Nephron (organoid): ENCODE measurements at regions not wholly inside any gene's neighbourhood (a gene's known extent, or its start where the extent isn't known, plus 50 kb on each side); places are given as distances from the start of the nearest gene placed in this dataset.
A peak's percentile ranks its signal among the peaks of the same experiment; 100 is the strongest.

Experiments used
- H3K27ac Mint-ChIP-seq, 3 experiments: 2 replicates each; pipeline ENCODE4 v1.8.0; 2020; ENCODE audit warnings: mixed read lengths in 3 of 3, mild to moderate bottlenecking in 2 of 3, moderate library complexity in 1 of 3
- H3K27me3 Mint-ChIP-seq: 2 replicates; pipeline ENCODE4 v1.8.0; 2021; ENCODE audit warnings: low read depth, mild to moderate bottlenecking, moderate library complexity, mixed read lengths
- H3K36me3 Mint-ChIP-seq: 2 replicates; pipeline ENCODE4 v1.8.0; 2020; ENCODE audit warnings: low read depth, mixed read lengths
- H3K4me1 Mint-ChIP-seq: 2 replicates; pipeline ENCODE4 v1.8.0; 2020; ENCODE audit warnings: mixed read lengths
- H3K4me3 Mint-ChIP-seq, 3 experiments: 2 replicates each; pipeline ENCODE4 v1.8.0; 2020; ENCODE audit warnings: mild to moderate bottlenecking in 3 of 3, mixed read lengths in 3 of 3, moderate library complexity in 2 of 3
- H3K9me3 Mint-ChIP-seq: 2 replicates; pipeline ENCODE4 v1.8.0; 2020; ENCODE audit warnings: mixed read lengths
- TF ChIP-seq, protein P1 (sequence below), 3 experiments: fragments of 200-600 bp; sonication (generic); IDR thresholded peaks; one replicate each; pipeline ENCODE4 v1.5.0; 2021; ENCODE audit warnings: antibody characterized with exemption in 3 of 3; ENCODE audit not compliant: unreplicated experiment in 3 of 3

DNA sequence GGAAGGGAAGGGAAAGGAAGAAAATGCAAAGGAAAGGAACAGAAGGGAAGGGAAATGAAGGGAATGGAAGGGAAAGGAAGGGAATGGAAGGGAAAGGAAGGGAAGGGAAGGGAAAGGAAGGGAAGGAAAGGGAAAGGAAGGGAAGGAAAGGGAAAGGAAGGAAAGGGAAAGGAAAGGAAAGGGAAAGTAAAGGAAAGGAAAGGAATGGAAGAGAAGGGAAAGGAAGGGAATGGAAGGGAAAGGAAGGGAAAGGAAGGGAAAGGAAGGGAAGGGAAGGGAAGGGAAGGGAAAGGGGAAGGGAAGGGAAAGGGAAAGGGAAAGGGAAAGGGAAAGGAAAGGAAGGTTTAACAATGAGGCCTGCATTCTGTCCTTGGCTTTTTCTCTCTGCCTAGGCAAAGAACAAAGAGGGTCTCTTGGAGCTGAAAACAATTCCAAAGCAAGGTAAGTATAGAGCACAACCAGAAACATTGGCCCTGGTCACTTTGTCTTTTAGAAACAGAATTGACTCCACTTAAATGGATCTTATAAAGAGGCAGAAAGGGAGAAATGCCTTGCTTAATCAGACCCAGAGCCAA, 525.9 kb upstream of the TMPO start:
- H3K36me3 Mint-ChIP-seq: peaks cover 7% of the 10 kb centered on the region
- no peaks in the 10 kb centered on the region for H3K4me1 Mint-ChIP-seq
- TF ChIP-seq, protein P1, sequence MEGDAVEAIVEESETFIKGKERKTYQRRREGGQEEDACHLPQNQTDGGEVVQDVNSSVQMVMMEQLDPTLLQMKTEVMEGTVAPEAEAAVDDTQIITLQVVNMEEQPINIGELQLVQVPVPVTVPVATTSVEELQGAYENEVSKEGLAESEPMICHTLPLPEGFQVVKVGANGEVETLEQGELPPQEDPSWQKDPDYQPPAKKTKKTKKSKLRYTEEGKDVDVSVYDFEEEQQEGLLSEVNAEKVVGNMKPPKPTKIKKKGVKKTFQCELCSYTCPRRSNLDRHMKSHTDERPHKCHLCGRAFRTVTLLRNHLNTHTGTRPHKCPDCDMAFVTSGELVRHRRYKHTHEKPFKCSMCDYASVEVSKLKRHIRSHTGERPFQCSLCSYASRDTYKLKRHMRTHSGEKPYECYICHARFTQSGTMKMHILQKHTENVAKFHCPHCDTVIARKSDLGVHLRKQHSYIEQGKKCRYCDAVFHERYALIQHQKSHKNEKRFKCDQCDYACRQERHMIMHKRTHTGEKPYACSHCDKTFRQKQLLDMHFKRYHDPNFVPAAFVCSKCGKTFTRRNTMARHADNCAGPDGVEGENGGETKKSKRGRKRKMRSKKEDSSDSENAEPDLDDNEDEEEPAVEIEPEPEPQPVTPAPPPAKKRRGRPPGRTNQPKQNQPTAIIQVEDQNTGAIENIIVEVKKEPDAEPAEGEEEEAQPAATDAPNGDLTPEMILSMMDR (IDR thresholded peaks at IDR 0.05; ENCODE audit: unreplicated experiment in 3 of 3): no peak
- H3K4me3 Mint-ChIP-seq: no peak overlapping the region
- H3K27me3 Mint-ChIP-seq: peaks cover 7% of the 10 kb centered on the region
- no peak overlapping the region for H3K27ac Mint-ChIP-seq
- H3K9me3 Mint-ChIP-seq: peaks cover 22% of the 10 kb centered on the region

DNA sequence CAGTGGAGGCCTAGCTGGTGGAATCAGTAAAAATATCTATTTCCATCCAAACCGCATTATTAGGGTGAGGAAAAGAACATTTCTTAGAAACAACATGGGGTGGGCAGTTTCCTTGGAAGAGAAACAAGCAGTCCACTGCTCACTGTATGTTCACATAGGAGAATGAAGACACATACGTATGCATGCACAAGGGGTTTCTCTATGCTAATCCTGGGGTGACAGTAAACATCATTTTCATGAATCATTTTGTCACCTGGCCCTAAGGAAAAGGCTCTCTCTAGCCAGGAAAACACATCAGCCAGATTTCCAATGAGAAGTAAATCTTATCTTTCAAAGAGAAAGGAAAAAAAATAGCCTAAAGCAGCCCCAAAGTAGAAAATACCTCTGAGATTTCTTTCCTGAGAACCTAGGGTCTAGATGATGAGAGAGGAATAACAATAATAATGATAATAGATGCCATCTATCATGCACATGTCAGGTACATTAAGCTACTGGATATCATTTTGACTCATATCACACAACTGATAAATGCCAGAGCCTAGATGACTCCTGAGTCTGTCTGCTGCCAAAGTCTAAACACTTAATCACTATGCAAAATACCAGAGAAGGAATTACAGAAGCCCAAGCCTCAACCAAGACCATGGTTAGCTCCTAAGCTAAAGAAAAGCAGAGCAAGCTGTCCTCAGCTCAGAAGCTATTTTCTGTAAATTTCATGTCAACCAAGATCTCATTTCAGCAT, 520.5 kb upstream of the TMPO start:
- peaks cover 7% of the 10 kb centered on the region for H3K36me3 Mint-ChIP-seq
- H3K4me3 Mint-ChIP-seq: no peak overlapping the region
- TF ChIP-seq, protein P1 (IDR thresholded peaks at IDR 0.05; ENCODE audit: unreplicated experiment in 3 of 3): no peak

DNA sequence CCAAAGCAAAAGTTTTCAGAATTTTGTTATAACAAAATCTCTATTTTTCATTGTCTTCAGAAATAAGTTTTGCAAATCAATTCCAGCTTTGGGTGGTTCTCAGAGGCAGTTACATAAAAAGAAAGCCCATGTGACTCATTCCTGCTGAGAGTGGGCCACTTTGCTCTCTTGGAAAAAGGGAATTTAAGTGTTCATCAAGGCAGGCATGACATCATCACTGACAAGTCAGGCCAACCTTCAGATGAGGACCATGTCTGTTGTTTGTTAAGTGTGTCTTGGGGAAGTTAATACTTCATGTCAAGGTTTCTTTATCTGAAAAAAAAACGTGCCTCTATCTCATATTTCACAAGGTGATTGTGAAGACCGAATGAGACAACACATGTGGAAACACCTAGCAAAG, 519.8 kb upstream of the TMPO start:
- Mint-ChIP-seq H3K27ac (no peak overlapping the region), H3K4me1 (no peaks in the 10 kb centered on the region), H3K9me3 (peaks cover 19% of the 10 kb centered on the region), H3K27me3 (peaks cover 8% of the 10 kb centered on the region), H3K4me3 (no peak overlapping the region), H3K36me3 (peaks cover 7% of the 10 kb centered on the region)
- TF ChIP-seq, protein P1 (IDR thresholded peaks at IDR 0.05; ENCODE audit: unreplicated experiment in 3 of 3): no peak

More for the DNA sequence above, 520.5 kb upstream of the TMPO start:
- peaks cover 7% of the 10 kb centered on the region for H3K27me3 Mint-ChIP-seq
- H3K27ac Mint-ChIP-seq: no peak overlapping the region
- H3K4me1 Mint-ChIP-seq: no peaks in the 10 kb centered on the region
- H3K9me3 Mint-ChIP-seq: peaks cover 22% of the 10 kb centered on the region

DNA sequence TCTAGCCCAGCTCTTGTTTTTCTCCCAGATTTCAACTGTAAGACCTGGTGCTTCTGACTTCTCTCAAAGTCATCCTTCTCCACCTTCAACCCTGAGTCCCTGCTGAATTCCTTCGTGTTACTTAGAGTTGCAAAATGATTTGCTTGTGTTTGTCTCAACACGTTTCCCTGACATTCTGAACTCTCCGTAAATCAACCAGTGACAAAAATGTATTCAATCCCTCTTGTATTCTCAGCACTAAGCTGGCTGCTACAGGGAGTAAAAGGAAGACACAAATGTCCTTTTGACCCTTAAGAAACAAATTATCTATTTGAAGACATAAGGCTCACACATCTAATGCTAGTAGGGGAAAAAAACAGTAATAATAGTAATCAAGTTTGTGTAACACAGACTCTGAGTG, 514.0 kb upstream of the TMPO start:
- H3K4me3 Mint-ChIP-seq: no peak overlapping the region
- no peaks in the 10 kb centered on the region for H3K36me3 Mint-ChIP-seq
- no peak overlapping the region for H3K27ac Mint-ChIP-seq
- H3K27me3 Mint-ChIP-seq: peaks cover 6% of the 10 kb centered on the region
- TF ChIP-seq, protein P1 (IDR thresholded peaks at IDR 0.05; ENCODE audit: unreplicated experiment in 3 of 3): no peak
- no peaks in the 10 kb centered on the region for H3K9me3 Mint-ChIP-seq
- peaks cover 5% of the 10 kb centered on the region for H3K4me1 Mint-ChIP-seq

DNA sequence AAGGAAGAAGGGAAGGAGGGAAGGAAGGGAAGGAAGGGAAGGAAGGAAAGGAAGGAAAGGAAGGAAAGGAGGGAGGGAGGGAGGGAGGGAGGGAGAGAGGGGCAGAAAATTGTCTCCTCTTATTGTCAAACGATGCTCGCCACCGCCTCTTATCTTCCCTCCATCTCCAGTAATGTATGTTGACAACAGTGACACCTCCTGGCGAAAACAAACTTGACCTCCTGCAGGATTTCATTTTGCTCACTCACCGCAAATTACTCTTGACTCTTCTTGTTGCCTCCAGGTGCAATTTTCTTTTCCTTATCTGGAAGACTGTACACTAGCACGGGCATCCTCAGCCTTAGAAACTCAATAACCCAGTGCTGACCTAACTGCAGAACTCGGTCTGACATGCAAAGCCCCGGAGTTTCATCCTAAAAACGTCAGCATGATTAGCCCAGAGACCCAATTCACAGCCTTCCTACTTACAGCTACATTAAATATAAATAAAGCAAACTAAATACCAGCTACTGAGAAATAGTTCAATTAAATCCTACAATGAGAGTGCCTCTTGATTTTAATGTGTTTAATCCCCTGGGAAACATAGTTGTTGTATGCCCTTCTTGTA, 512.4 kb upstream of the TMPO start:
- TF ChIP-seq, protein P1 (IDR thresholded peaks at IDR 0.05; ENCODE audit: unreplicated experiment in 3 of 3): peak; percentile 43 to 54 (median 53)
- no peaks in the 10 kb centered on the region for H3K9me3 Mint-ChIP-seq
- no peaks in the 10 kb centered on the region for H3K36me3 Mint-ChIP-seq
- H3K4me1 Mint-ChIP-seq: peaks cover 5% of the 10 kb centered on the region
- no peak overlapping the region for H3K27ac Mint-ChIP-seq
- no peak overlapping the region for H3K4me3 Mint-ChIP-seq
- peaks cover 6% of the 10 kb centered on the region for H3K27me3 Mint-ChIP-seq
